Neuronal stem cell (in vitro differentiated cells): ENCODE measurements at regions not wholly inside any gene's neighbourhood (a gene's known extent, or its start where the extent isn't known, plus 50 kb on each side); places are given as distances from the start of the nearest gene placed in this dataset.
A peak's percentile ranks its signal among the peaks of the same experiment; 100 is the strongest.

ENCODE experiments used
- DNase-seq: peaks from one replicate; pipeline ENCODE4 v3.0.0-alpha.2; 2013; ENCODE audit warnings: low spot score
- H2AFZ ChIP-seq: one replicate; pipeline ENCODE4 v1.6.1; 2013; ENCODE audit warnings: mild to moderate bottlenecking, low read length, inconsistent platforms
- H2AK5ac ChIP-seq: 2 replicates; pipeline ENCODE4 v1.6.1; 2013; ENCODE audit warnings: low read depth, mild to moderate bottlenecking, inconsistent platforms, low read length, moderate library complexity, mixed read lengths
- H2BK120ac ChIP-seq: 2 replicates; pipeline ENCODE4 v1.6.1; 2013; ENCODE audit warnings: low read depth, mild to moderate bottlenecking, inconsistent platforms, low read length, moderate library complexity, mixed read lengths
- H2BK12ac ChIP-seq: one replicate; pipeline ENCODE4 v1.6.1; 2013; ENCODE audit warnings: low read length, inconsistent platforms
- H2BK15ac ChIP-seq: 2 replicates; pipeline ENCODE4 v1.6.1; 2013; ENCODE audit warnings: mild to moderate bottlenecking, low read length, inconsistent platforms, mixed read lengths
- H2BK5ac ChIP-seq: one replicate; pipeline ENCODE4 v1.6.1; 2013; ENCODE audit warnings: inconsistent platforms, mild to moderate bottlenecking, low read length, moderate library complexity
- H3K14ac ChIP-seq: one replicate; pipeline ENCODE4 v1.6.1; 2013; ENCODE audit warnings: low read length, inconsistent platforms
- H3K18ac ChIP-seq: 2 replicates; pipeline ENCODE4 v1.6.1; 2013; ENCODE audit warnings: low read length, inconsistent platforms
- H3K23ac ChIP-seq: 2 replicates; pipeline ENCODE4 v1.6.1; 2013; ENCODE audit warnings: low read depth, mild to moderate bottlenecking, mixed read lengths, low read length, inconsistent platforms; ENCODE audit not compliant: poor library complexity
- H3K27ac ChIP-seq: replicated peaks from 3 replicates; pipeline ENCODE4 v1.5.1; 2013; ENCODE audit warnings: low read length, inconsistent platforms
- H3K27me3 ChIP-seq, 3 experiments: 2 replicates each; pipeline ENCODE4 v1.6.1; 2013; ENCODE audit warnings: low read length in 3 of 3, mild to moderate bottlenecking in 2 of 3, inconsistent platforms in 1 of 3, low read depth in 1 of 3, mixed read lengths in 1 of 3, moderate library complexity in 1 of 3; ENCODE audit not compliant: control insufficient read depth in 3 of 3, insufficient read depth in 3 of 3
- H3K36me3 ChIP-seq, 2 donors: replicated peaks in 1 of 2; 2 replicates each; pipeline ENCODE4 v1.6.1; 2013; ENCODE audit warnings: low read length in 2 of 2; ENCODE audit not compliant: control insufficient read depth in 2 of 2, insufficient read depth in 2 of 2
- H3K4ac ChIP-seq: 2 replicates; pipeline ENCODE4 v1.6.1; 2013; ENCODE audit warnings: inconsistent platforms, mild to moderate bottlenecking, low read length, moderate library complexity
- H3K4me1 ChIP-seq, 2 donors: 1 replicate in 1 of 2; 2 replicates in 1 of 2; pipeline ENCODE4 v1.6.1; 2013; ENCODE audit warnings: low read length in 2 of 2, low read depth in 1 of 2; ENCODE audit not compliant: control insufficient read depth in 2 of 2, insufficient read depth in 1 of 2
- H3K4me2 ChIP-seq: one replicate; pipeline ENCODE4 v1.6.1; 2013; ENCODE audit warnings: mild to moderate bottlenecking, low read length, inconsistent platforms; ENCODE audit not compliant: insufficient read depth, poor library complexity, severe bottlenecking
- H3K4me3 ChIP-seq, 2 donors: 2 replicates each; pipeline ENCODE4 v1.5.1; 2013; ENCODE audit warnings: low read length in 2 of 2, mild to moderate bottlenecking in 2 of 2, inconsistent platforms in 1 of 2, moderate library complexity in 1 of 2
- H3K79me1 ChIP-seq: one replicate; pipeline ENCODE4 v1.6.1; 2013; ENCODE audit warnings: low read depth, mild to moderate bottlenecking, inconsistent platforms, low read length, moderate library complexity
- H3K9ac ChIP-seq: one replicate; pipeline ENCODE4 v1.6.1; 2013; ENCODE audit warnings: mild to moderate bottlenecking, low read depth, low read length, inconsistent platforms; ENCODE audit not compliant: poor library complexity
- H3K9me3 ChIP-seq, 2 donors: replicated peaks in 1 of 2; 2 replicates each; pipeline versions ENCODE3 to v1.6.1; 2013; ENCODE audit warnings: low read length in 2 of 2, mild to moderate bottlenecking in 2 of 2, inconsistent platforms in 1 of 2, low read depth in 1 of 2, mixed read lengths in 1 of 2, moderate library complexity in 1 of 2; ENCODE audit not compliant: control insufficient read depth in 2 of 2, insufficient read depth in 1 of 2
- H4K8ac ChIP-seq: one replicate; pipeline ENCODE4 v1.6.1; 2013; ENCODE audit warnings: low read depth, mild to moderate bottlenecking, inconsistent platforms, low read length, moderate library complexity
- H4K91ac ChIP-seq: one replicate; pipeline ENCODE4 v1.6.1; 2013; ENCODE audit warnings: low read length, low read depth, mild to moderate bottlenecking, inconsistent platforms; ENCODE audit not compliant: poor library complexity
- WGBS, 2 donors: extraction: QIAGEN DNeasy Blood & Tissue Kit; methylation state at CpG; one replicate each; pipeline ENCODE4 v1.1.7; 2013; ENCODE audit warnings: missing lambda C conversion rate in 2 of 2, mixed read lengths in 1 of 2; ENCODE audit not compliant: insufficient read length in 2 of 2, insufficient replicate concordance in 1 of 2; ENCODE audit errors: extremely low coverage in 2 of 2; 5-methylcytosine and 5-hydroxymethylcytosine counted together

DNA sequence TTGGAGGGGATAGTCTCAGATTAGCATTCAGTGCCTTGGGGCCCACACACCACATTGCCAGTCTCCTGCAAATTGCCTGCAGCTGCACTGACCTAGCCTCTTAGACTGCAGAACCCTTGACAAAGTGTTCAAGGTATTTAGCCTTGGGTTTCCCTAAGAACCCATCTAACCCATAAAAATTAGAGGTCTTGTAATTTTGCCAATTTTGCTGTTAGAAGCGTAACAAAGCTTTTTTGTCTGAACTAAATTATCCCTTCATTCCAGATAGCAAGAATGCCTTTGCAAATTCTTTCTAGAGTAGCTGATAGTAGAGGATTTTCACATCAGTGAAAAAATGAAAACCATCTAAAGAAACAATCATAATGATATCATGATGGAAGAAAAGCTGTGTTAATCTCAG, 74.0 kb upstream of the CCNG1 start:
- Histone ChIP-seq H3K9ac (no peak overlapping the region), H3K27ac (no peak overlapping the region), H3K27me3 (no peaks in the 10 kb centered on the region), H3K9me3 (peaks cover 0 to 4% of the 10 kb centered on the region in 2 donors), H2AFZ (no peak overlapping the region), H3K18ac (no peak overlapping the region), H2BK12ac (no peak overlapping the region), H4K8ac (no peak overlapping the region), H3K36me3 (no peaks in the 10 kb centered on the region), H3K4me1 (no peaks in the 10 kb centered on the region), H3K23ac (no peak overlapping the region), H2BK120ac (no peak overlapping the region), H3K14ac (no peak overlapping the region), H3K4me2 (no peak overlapping the region), H4K91ac (no peak overlapping the region), H2BK15ac (no peak overlapping the region), H3K4ac (no peak overlapping the region), H3K79me1 (no peaks in the 10 kb centered on the region), H2AK5ac (no peak overlapping the region), H2BK5ac (no peak overlapping the region), H3K4me3 (no peak overlapping the region)
- no peak for DNase-seq
- WGBS, 2 donors = no CpG with 5 or more reads among the region's 1 CpG

DNA sequence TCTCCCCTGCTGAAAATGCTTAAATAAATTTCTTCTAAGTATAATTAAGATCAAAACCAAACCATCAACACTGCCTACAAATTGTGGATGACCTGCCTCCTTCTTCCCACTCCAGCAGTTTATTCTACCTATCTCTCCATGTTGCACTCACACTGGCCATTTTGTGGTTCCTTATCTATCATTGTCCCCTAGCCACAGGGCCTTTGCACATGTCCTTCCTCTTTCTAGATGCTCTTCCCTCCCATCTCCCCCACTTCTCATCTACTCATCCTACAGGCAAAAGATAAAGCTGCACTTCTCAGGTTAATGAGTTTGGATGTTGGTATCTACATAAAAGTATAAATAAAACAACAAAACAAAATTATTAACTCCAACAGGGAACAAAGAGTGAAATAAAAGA, 70.6 kb upstream of the CCNG1 start:
- Histone ChIP-seq H3K4me2 (no peak overlapping the region), H3K27ac (no peak overlapping the region), H3K4ac (no peak overlapping the region), H3K4me1 (no peaks in the 10 kb centered on the region), H3K36me3 (no peaks in the 10 kb centered on the region), H2AK5ac (no peak overlapping the region), H2AFZ (no peak overlapping the region), H2BK15ac (no peak overlapping the region), H4K8ac (no peak overlapping the region), H2BK120ac (no peak overlapping the region), H3K9me3 (peaks cover 0 to 5% of the 10 kb centered on the region in 2 donors), H4K91ac (no peak overlapping the region), H3K14ac (no peak overlapping the region), H3K27me3 (no peaks in the 10 kb centered on the region), H3K79me1 (no peaks in the 10 kb centered on the region), H3K23ac (no peak overlapping the region), H3K4me3 (no peak overlapping the region), H3K18ac (no peak overlapping the region), H2BK12ac (no peak overlapping the region), H2BK5ac (no peak overlapping the region), H3K9ac (no peak overlapping the region)
- DNase-seq = no peak

DNA sequence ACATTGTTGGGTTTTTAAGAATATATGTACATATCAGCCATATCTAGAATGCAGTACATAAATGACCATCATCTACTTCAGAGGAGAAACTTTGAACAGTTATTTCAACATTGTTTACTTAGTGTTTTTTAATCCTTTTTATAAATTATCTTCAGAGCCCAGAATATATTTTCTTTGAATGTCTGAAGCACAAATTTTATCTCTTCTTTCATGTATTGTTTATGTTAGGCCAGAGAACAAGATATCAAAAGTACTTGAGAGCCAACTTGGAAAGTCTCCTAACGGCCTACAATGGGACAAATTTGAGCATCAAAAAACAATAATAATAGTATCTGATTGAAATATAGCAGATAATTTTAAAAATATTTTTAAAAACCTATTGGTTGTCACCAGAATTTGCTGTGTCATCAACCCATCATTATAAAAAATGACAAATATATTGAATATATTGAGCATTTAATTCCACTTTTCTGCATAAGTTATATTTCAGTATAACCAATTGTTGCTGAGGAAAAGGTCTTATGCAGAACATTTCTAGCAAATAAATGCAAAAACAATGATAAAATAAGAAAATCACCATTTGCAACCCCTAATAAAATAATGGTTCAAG, 67.5 kb upstream of the CCNG1 start:
- no peak overlapping the region for H4K91ac ChIP-seq
- H2AFZ ChIP-seq = no peak overlapping the region
- no peak overlapping the region for H3K27ac ChIP-seq
- no peaks in the 10 kb centered on the region for H3K79me1 ChIP-seq
- no peak overlapping the region for H4K8ac ChIP-seq
- H2BK12ac ChIP-seq = no peak overlapping the region
- WGBS, 2 donors = no CpG with 5 or more reads among the region's 1 CpG
- no peak overlapping the region for H3K4me3 ChIP-seq
- no peak for DNase-seq
- no peaks in the 10 kb centered on the region for H3K27me3 ChIP-seq
- H2BK5ac ChIP-seq = no peak overlapping the region
- no peak overlapping the region for H3K14ac ChIP-seq
- no peak overlapping the region for H2BK15ac ChIP-seq
- no peak overlapping the region for H2BK120ac ChIP-seq
- peaks cover 0 to 5% of the 10 kb centered on the region in 2 donors for H3K9me3 ChIP-seq
- H3K4ac ChIP-seq = no peak overlapping the region
- no peak overlapping the region for H3K4me2 ChIP-seq
- H2AK5ac ChIP-seq = no peak overlapping the region
- H3K23ac ChIP-seq = no peak overlapping the region
- H3K9ac ChIP-seq = no peak overlapping the region
- H3K36me3 ChIP-seq = no peaks in the 10 kb centered on the region
- H3K18ac ChIP-seq = no peak overlapping the region
- no peaks in the 10 kb centered on the region for H3K4me1 ChIP-seq

DNA sequence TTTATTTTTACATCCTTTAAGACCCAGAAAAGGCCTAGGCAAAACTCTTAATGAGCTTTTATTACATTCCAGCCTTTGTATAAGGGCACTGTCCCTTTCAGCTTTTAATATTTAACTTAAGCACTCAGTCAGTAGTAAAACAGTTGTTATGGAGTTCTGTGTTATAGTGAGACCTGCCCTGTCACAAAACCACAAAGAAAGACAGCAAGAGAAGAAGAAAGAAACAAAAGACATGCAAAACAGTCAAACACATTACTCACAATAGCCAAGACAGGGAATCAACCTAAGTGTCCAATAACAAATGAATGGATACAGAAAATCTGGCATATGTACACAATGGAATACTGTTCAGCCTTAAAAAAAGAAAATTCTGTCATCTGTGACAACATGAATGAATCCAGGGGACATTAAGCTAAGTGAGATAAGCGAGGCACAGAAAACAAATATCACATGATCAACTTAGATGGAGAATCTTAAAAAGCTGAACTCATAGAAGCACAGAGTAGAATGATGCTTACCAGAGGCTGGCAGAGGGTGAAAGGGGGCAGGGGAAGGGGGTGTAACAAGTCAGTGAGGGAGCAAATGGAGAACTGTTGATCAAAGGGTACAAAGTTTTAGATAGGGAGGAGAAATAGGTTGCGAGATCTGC, 63.8 kb upstream of the CCNG1 start:
- Histone ChIP-seq H2AFZ (peak overlapping the region; percentile 8), H3K27ac (no peak overlapping the region)

More for the DNA sequence above, 63.8 kb upstream of the CCNG1 start:
- Histone ChIP-seq H3K4me3 (no peak overlapping the region), H3K4me2 (no peak overlapping the region), H2BK120ac (no peak overlapping the region), H4K8ac (no peak overlapping the region), H3K9ac (no peak overlapping the region), H2AK5ac (no peak overlapping the region), H3K23ac (no peak overlapping the region), H3K79me1 (no peaks in the 10 kb centered on the region), H3K4ac (no peak overlapping the region), H4K91ac (no peak overlapping the region), H3K14ac (no peak overlapping the region), H2BK15ac (no peak overlapping the region), H2BK12ac (no peak overlapping the region), H2BK5ac (no peak overlapping the region), H3K9me3 (no peaks in the 10 kb centered on the region), H3K18ac (no peak overlapping the region), H3K36me3 (no peaks in the 10 kb centered on the region), H3K4me1 (peaks cover 0 to 6% of the 10 kb centered on the region in 2 donors), H3K27me3 (no peaks in the 10 kb centered on the region)
- DNase-seq = no peak
- WGBS, 2 donors = no CpG with 5 or more reads among the region's 2 CpGs
